ENCODE measurements at regions not wholly inside any gene's neighbourhood (a gene's known extent, or its start where the extent isn't known, plus 50 kb on each side); places are given as distances from the start of the nearest gene placed in this dataset.
"Not testable (repeated sequence)": the region's sequence is repeated elsewhere in the genome, so short reads cannot be mapped to it uniquely, and the experiment has no call there.

DNA sequence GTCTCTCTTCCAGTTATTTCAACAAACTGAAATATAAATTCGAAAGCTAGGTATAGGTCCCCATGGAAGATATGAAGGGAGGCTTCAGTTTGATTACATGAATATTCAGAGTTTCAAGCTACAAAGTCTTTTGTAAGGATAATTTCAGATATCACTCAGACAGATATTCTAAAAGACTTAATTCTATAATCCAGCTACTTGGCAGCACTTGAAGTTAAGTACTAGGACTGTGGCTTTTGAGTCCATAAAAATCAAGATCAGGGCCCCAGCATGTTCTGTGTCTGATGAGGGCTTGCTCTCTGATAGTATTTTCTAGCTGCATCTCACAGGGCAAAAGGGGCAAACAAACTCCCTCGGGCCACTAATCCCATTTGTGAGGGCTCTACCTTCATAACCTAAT, 160.6 kb upstream of the IRS2 start:
- no peak for DNase-seq (ENCODE audit: low read depth, low spot score)
- H3K27ac ChIP-seq = no peak overlapping the region

DNA sequence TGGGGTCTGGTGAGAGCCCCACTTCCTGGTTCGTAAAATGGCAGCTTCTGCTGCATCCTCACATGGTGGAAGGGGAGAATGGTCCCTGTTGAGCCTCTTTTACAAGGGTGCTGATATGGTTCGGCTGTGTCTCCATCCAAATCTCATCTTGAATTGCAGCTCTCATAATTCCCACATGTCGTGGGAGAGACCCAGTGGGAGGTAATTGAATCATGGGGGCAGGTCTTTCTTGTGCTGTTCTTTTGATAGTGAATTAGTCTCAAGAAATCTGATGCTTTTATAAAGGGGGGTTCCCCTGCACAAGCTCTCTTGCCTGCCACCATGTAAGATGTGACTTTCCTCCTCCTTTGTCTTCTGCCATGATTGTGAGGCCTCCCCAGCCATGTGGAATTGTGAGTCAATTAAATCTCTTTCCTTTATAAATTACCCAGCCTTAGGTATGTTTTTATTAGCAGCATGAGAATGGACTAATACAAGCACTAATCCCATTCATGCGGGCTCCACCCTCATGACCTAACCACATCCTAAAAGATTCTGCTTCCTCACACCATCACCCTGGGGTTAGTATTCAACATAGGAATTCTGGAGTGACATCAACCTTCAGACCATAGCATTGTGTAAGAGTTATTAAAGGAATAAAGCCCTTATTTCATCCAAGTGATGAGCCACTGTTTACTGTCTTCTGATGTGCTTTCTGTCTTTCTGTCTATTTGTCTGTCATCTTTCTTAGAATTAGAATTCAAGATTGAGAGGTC, 159.0 kb upstream of the IRS2 start:
- peak; percentile 96 for DNase-seq (ENCODE audit: low read depth, low spot score)
- H3K27ac ChIP-seq = peak overlapping the region; percentile 86

DNA sequence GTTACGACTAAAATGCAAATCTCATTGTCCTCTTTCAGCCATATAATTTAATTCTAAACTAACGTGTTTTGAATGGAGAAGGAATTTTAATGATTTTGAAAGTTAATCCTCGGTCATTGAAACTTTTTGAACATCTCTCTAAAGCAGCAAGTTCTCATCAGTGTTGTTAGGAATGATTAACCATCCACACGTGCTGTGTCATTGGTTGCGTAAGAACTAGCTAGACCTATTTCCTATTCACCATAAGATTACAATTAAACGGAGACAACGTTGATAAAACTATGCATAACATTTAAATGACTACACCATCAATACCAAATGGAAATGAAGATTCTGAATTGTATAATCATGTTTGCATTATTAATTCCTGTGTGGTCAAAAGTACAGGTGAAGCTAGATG, 155.6 kb upstream of the IRS2 start:
- H3K27ac ChIP-seq = no peak overlapping the region
- DNase-seq (ENCODE audit: low read depth, low spot score) = peak; percentile 14

DNA sequence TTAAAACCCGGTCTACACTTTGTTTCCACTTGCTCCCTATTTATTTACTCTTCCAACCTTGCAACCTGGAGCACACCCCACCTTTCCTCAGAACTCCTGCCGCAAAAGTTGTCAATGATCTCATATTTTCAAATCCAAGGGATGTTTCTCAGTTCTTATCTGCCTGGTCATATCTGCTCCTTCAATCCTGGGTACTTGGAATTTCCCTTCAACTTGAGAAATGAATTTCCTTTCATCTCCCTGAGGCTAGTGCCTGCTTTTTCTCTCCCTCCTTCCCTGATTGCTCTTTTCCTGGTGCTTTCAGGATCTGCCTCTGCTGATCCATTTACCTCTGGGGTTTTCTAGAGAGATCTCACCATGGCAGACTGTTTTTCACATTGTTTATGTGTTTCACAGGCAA, 154.8 kb upstream of the IRS2 start:
- no peak for DNase-seq (ENCODE audit: low read depth, low spot score)
- no peak overlapping the region for H3K27ac ChIP-seq

DNA sequence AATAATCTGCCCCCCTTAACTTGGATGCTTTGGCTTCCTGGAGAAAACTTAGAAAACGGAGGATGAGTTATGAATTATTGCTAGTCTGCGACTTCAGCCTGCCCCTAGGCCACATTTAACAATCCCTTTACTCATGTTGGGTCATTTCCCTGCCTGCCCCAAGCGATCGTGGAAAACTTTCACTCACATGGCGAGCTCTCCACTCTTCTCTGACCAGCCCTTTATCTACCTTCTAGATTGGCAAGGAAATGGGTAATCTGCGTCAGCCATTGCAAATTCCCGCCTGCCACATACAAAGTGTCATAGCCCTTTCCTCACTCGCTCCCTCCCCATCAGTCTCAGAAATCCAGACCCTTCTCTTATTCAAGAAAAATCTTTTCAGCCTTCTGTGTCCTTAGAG, 154.3 kb upstream of the IRS2 start:
- DNase-seq (ENCODE audit: low read depth, low spot score) = no peak
- H3K27ac ChIP-seq = no peak overlapping the region

DNA sequence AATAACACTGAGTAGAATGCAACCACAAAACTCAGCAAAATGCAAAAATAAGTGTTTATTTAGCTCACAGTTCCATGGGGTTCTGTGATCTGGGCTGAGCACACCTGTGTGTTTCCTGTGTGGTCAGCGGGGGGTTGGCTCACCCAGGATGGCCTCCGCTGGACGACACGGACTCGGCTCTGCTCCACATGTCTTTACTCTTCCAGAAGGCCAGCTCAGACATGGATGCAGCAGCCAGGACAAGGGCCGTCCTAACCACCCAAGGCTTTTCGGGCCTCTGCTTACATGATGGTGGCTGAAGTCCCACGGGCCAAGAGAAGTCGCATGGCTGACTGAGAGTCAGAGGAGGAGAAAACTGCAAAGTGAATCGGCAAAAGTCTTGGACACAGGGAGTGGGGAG, 153.5 kb upstream of the IRS2 start:
- DNase-seq (ENCODE audit: low read depth, low spot score) = no peak
- no peak overlapping the region for H3K27ac ChIP-seq

DNA sequence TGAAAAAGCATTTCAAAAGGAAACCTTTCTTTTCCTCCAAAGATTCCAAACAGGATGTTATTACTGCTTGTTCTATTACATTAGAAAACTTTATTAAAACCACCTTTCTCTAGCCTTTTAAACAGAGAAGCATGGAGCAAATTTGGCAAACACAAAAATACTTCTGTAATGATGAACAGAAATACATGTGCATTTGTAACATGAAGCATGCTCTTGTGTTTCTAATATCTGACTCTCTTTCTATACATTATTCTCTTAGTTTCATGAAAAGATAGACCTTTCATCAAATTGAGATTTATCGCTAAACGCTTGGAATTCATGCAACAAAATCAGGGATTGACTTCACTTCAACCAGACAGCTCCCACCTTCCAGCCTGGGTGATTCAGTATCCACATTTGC, 152.8 kb upstream of the IRS2 start:
- DNase-seq (ENCODE audit: low read depth, low spot score) = no peak

DNA sequence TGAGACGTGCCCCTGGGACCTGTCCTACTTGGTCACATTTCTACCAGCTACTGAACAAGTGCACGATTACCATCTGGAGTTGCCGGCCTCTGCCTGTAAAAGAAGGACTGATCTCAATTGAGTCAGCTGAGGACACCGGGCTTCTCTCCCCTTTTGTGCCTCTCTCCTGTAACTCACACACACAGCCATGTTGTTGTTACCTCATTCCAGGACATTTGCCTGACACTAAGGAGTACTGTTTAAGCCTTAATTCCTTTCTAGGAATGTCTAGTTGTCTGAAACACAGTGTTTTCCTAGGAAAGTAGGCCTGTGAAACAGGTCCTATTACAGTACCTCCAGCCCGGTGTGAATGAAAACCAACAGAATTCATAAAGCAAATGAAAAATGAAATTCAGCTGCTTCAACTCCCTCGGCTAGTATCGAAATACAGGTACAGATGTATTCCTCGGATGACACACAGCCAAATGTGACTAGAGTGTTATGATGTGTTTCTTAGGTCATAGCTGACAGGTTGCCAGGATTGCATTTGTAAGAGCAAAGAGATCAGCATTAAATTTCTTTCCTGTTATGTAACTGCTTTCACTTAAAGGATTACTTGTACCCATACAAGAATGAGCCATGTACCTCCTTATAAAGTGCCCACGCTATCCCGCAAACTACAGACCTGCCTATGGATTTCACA, 152.0 kb upstream of the IRS2 start:
- DNase-seq (ENCODE audit: low read depth, low spot score) = peak; percentile 61
- H3K27ac ChIP-seq = peak overlapping the region; percentile 30

More for the DNA sequence above, 152.8 kb upstream of the IRS2 start:
- H3K27ac ChIP-seq = no peak overlapping the region

DNA sequence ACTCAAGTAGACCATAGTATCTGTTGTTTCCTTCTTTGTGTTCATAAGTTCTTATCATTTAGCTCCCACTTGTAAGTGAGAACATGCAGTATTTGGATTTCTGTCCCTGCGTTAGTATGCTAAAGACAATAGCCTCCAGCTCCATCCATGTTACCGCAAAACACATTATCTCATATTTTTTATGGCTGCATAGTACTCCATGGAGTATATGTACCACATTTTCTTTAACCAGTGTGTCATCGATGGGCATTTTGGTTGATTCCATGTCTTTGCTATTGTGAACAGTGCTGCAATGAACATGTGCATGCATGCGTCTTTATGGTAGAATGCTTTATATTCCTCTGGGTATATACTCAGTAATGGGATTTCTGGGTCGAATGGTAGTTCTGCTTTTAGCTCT, 148.1 kb upstream of the IRS2 start:
- not testable (repeated sequence) for H3K27ac ChIP-seq; DNase-seq (ENCODE audit: low read depth, low spot score)

DNA sequence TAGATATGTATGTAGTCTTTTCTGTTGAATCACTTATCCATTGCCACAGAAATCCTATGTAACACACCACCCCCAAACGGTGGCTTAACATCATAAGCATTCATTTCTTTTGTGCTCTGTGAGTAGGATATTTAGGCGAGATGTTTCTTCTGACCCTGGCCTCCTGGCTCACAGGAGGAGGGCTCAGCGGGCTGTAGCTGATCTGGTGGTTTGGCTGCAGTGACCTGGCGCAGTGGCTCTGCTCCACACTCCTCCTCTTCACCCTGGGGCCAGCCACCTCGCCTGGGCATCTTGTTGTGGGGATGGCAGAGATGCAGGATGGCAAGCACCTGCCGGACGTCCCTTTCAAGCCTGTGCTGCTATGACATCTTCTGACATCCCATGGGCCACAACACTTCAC, 147.1 kb upstream of the IRS2 start:
- DNase-seq (ENCODE audit: low read depth, low spot score) = no peak
- no peak overlapping the region for H3K27ac ChIP-seq

DNA sequence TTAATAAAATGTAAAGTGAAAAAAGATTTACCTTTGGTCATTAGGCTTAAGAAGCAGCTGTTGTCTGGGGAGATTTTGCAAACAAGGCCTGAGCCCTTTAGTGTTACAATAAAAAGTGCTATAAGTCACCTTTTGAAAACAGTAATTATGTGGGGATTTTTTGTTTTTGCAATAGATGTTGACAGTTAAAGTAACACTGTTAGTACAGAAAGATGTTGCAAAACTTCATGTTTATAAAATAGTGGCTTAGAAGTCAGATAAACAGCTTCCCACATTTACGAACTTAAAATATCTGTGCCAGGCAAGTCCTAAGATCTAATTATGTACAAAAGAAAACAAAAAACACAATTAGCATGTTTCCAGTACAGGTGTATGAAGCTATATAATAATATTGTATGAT, 138.0 kb upstream of the IRS2 start:
- H3K27ac ChIP-seq = no peak overlapping the region
- DNase-seq (ENCODE audit: low read depth, low spot score) = no peak

DNA sequence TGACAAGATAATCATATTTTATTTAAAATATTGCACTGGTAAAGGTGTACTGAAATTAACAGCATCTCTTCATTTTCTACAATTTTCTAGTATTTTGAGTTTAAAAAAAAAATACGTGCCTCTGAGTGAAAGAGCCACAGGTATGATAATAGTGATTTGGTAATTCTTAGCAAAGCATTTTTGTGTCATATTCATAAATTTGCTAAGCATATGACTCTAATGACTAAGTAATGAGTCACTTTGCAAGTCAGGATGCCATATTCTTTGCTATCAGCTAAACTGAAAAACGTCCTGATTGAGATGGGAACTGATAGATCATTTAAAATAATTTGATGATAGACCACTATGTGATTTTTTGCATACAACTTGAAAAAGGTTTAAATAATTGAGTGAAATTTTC, 136.1 kb upstream of the IRS2 start:
- no peak overlapping the region for H3K27ac ChIP-seq

DNA sequence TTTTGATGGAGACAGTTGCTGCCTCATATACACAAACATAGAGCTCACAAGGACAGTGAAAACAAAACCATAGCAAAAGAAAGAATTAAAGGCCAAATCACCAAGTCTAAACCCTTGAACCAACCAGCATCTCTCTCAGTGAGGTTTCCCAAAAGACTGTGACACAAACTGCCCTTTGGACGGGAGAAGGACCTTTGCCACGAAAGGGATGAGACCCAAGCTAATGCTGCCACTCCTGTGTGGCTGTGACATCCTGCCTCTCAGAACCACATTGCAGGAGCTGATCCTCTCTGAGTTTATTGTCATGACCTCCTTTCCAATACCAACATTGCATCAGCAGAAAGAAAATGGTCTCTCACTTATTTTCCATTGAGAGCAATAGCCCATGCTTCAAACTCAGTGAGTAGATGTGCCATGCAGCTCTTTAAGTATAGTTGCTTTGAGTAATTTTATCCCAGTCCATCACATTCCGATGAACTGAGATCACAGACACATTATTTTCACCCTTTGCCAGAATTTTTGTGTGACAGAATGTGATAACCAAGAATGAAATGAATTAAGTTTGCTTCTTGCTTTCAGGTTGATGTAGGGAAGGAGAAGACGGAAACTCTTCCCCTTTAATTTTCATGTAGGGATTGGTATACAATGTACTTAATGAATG, 133.5 kb upstream of the IRS2 start:
- no peak overlapping the region for H3K27ac ChIP-seq
- DNase-seq (ENCODE audit: low read depth, low spot score) = no peak

More for the DNA sequence above, 136.1 kb upstream of the IRS2 start:
- DNase-seq (ENCODE audit: low read depth, low spot score) = no peak

DNA sequence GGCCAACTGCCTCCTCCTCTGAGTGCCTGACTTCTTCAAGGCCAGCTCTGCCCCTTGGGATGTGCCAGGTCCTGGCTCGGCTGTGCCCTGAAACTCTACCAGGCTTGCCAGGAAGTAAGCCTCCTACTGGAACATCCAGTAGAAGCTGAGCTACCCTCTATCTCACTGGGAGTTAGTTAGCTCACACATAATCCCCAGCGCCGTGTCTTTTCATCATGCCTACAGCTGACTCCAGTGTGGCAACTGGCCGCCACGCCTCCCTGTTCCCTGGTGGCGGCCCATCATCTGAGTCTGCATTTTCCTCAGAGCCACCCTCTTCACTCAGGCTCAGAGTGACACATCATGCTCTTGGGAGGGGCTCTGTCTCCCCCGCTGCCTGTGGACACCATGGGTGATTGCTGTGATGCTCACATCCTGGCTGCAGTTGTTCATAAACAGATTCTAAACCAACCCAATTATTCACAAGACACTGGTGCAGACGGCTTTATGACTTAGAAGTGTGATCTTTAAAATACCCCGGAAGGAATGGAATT, 131.9 kb upstream of the IRS2 start:
- H3K27ac ChIP-seq = no peak overlapping the region
- DNase-seq (ENCODE audit: low read depth, low spot score) = no peak

DNA sequence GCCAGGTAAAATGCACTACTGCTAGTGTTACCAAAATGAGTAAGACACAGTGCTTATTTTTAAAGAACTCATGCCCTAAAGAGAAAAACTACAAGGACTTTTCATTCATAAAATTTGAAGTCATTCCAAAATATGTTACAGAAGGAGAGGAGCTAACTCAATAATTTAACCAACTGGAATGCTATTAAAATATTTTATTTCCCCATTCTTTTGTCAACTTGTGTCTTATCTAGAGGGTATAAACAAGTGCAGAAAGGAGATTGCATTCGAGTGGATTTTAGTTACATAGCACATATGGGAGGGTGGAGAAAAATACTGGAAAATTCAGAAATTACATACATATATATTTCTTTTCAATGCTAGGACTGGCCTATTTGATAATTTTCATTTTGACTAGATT, 131.0 kb upstream of the IRS2 start:
- no peak overlapping the region for H3K27ac ChIP-seq
- DNase-seq (ENCODE audit: low read depth, low spot score) = no peak

DNA sequence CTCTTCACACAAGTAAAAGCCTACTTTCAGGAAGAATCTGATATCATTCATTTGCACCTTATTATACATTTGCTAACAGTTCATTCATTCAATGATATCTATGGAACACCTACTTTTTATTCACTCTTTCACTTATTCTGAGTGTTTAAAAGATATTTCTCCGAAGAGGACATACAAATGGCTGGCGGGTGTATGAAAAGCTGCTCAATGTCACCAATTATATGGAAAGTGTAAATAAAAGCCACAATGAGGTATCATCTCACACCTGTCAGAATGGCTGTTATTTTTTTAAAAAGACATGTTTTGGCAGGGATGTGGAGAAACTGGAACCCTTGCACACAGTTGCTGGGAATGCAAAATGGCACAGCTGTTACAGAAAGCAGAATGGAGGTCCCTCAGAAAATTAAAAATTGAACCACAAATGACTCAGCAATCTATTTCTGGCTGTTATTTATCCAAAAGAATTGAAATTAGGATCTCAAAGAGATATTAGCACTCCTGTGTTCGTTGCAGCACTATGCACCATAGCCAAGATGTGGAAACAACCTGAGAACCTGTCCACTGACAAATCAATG, 127.6 kb upstream of the IRS2 start:
- no peak overlapping the region for H3K27ac ChIP-seq
- no peak for DNase-seq (ENCODE audit: low read depth, low spot score)

DNA sequence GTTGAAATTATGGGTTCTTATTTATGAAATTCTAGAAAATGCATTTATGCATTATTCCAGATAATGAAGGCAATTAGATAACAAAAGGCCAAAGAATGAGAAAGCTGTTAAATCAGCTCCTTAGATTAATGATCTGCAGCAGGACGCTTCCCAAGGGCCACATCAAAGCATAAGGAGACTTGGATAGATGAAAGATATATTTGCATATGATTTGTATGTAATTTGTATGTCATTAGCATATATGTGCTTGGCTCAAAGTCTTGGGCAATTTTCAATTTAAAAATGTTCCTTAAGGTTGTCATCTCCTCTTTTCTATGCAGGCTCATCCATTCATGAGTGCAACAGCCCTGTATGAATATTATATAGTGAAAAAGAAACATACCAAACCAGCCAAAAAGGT, 126.8 kb upstream of the IRS2 start:
- DNase-seq (ENCODE audit: low read depth, low spot score) = no peak
- H3K27ac ChIP-seq = no peak overlapping the region

DNA sequence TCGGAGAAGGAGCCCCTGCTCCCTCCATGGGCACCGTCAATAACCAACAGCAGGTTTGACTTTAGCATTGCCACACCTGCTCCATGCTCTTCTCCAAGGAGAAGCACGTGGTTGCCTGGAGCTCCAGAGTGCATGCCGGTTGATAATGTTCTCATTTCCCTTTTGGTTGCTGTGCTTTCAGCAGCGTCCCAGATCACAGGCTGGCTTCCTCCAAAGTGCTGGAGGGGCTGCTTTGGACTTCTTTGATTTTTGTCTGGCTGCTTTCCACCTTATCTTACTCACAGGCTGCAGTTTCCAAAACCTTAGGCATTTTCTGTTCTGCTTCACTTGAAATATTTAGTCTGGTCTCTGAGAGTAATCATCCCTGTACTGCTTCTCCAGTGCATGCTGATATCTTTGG, 123.8 kb upstream of the IRS2 start:
- no peak for DNase-seq (ENCODE audit: low read depth, low spot score)
- H3K27ac ChIP-seq = no peak overlapping the region

DNA sequence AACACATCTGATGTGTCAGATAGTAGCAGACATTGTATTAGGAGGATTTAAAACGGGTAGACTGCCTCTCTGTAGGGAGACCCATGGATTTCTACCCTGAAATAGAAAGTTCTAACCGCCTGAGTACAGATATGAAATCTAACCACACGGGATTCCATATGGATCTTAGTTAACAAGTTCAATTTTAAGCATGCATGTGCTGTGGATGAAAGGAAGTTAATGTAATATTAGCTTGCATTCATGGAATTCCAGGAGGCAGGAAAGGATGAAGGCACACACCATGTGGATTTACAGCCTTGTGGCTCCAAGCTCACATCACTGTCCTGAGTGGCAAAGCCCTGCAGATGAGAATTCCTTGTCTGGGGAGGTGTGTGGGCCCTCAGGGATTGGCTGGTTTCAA, 120.6 kb upstream of the IRS2 start:
- DNase-seq (ENCODE audit: low read depth, low spot score) = no peak
- no peak overlapping the region for H3K27ac ChIP-seq

DNA sequence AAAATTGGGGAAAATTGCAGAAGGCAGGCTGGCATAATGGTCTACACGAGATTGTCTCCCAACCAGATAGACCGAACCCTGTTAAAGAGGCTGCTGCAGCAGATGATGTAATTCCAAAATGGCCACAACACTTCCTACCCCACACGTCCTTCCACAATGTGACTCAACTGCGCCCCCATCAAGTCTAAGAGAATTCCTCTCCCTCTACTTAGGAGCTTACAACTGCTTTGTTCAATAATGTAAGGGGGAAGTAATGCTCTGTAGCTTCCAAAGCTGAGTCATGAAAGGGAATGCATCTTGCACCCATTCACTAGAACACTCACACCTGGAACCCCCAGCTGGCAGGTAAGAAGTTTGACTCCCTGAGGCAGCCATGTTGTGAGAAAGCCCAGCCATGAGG, 117.8 kb upstream of the IRS2 start:
- H3K27ac ChIP-seq = no peak overlapping the region

DNA sequence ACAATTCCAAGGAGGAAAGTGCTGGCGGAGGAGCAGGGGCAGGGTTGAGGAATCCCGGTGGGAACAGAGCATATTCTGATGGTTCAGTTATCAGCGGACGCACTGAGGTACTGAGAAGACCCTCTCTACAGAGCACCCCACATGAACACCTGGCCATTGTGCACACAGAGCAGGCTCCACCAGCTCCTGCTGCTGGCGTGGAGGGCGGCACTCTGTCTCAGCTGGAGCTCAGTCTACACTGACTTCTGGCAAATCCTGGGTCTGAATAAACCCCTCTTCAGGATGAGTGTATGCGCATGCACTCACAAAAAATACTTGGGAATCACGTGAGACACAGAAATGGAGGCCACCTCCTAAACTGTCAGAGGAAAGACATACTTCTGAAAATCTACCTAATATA, 114.4 kb upstream of the IRS2 start:
- DNase-seq (ENCODE audit: low read depth, low spot score) = no peak
- H3K27ac ChIP-seq = no peak overlapping the region

More for the DNA sequence above, 117.8 kb upstream of the IRS2 start:
- DNase-seq (ENCODE audit: low read depth, low spot score) = no peak

Data from epithelial cell of prostate (primary cell).